ENCODE measurements at regions not wholly inside any gene's neighbourhood (a gene's known extent, or its start where the extent isn't known, plus 50 kb on each side); places are given as distances from the start of the nearest gene placed in this dataset.

DNA sequence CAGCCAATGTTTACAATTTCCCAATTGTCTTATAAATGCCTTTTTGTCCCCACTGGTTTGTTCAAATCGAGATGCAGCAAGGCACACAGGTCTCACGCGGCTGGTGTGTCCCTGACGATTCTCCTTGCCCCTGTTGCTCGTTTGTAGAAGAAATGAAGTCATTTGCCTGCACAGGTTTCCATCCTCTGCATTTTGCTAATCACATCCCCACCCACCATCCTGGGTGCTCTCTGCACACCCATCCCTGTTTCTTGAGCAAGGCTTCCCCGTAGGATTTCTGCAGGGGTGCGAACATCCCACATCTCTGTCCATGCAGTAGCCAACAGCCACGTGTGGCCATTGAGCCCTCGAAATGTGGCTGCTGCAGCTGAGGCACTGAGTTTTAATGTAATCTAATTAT, 59.8 kb upstream of the SOX1 start:
- no peak for DNase-seq

DNA sequence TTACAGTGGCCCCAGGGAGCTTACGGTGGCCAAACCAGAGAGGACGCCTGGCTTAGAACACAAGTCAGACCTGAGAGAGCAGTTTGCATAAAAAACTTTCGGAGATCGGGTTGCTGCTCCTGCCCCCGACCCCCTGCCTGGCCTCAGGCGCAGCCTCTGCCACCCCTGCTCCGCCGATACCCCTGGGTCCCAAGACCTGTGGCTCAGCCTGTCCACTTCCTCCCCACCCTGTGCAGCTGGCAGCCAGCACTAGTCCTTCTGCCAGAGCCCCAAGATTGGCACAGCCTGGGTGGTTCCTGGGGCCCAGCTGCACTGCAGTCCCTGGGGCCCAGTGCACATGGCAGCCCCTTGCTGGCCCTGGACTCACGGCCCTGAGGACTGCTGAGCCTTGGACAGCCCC, 56.2 kb upstream of the SOX1 start:
- no peak for DNase-seq

- no peak for DNase-seq
Measured at GRCh38 chr13:112012016-112012704, 54.8 kb upstream of the SOX1 start.

- DNase-seq, result no peak
Measured at GRCh38 chr13:112012705-112013085, 54.3 kb upstream of the SOX1 start.

GRCh38 chr13:112013665-112014064, 53.3 kb upstream of the SOX1 start:
- DNase-seq, result no peak

DNA sequence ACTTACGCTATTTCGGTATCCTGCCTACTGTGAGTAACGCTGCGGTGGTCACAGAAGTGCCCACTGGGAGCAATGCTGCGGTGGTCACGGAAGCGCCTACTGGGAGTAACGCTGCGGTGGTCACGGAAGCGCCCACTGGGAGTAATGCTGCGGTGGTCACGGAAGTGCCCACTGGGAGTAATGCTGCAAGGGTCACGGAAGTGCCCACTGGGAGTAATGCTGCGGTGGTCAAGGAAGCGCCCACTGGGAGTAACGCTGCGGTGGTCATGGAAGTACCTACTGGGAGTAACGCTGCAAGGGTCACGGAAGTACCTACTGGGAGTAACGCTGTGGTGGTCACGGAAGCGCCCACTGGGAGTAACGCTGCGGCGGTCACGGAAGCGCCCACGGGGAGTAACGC, 52.1 kb upstream of the SOX1 start:
- DNase-seq, result no peak

Measured in midbrain (tissue), 1 donor.